Body of pancreas (tissue), 4 donors: ENCODE measurements at regions not wholly inside any gene's neighbourhood (a gene's known extent, or its start where the extent isn't known, plus 50 kb on each side); places are given as distances from the start of the nearest gene placed in this dataset.

ENCODE experiments used
- CTCF ChIP-seq, 7 experiments: fragments of 450-650 bp in 4 of 7; fragments of 200-600 bp in 3 of 7; sonication (generic) in 3 of 7; IDR thresholded peaks; one replicate each; pipeline ENCODE4 v1.5.1; 2016 to 2019; ENCODE audit warnings: antibody characterized with exemption in 7 of 7
- POLR2A ChIP-seq, 3 donors: fragments of 450-650 bp; IDR thresholded peaks; one replicate each; pipeline ENCODE4 v1.6.1; 2016; ENCODE audit warnings: antibody characterized with exemption in 3 of 3, mild to moderate bottlenecking in 2 of 3

DNA sequence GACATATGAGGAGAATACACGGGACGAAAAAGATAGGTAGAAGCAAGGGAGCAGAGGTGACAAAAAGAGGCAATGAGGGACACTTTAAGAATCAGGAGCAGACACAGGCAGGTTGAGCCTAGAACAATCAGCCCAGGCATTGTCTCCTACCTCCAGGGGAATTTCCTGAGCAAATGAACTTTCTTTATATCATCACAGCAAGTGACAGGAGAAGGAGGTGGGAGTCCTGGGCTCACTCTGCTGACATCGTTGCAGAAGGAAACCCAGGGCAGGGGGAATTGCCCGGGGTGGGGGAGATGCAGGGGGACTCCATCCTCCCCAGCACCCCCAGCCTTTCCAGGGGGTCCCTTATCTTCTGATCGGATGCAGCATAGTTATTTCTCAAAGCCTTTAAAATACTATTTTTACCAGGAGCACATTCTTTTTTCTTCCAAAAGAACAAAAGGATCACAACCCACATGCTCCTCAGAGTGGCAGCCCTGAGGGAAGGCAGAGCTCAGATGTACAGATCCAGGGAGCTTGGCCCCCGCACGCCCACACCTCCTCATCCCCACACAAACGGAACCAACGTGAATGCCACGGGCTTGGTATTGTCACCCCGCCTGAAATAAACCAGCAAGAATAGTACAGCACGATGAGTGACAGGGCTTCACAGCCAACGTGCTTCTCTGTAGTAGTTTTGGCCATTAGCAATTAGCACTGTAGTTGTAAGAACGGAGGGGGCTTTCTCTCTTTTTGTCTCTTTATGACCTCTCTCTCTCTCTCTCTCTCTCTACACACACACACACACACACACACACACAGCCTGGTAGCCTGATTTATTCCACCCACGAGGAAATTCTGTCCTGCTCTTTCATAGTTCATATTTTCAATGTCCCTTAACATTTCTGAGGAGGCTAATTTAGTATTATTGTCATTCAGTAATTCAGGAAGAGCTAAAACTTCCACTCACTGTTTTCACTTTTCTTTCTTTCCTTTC lies 169.5 kb upstream of the UBL3 start:
- TF ChIP-seq CTCF (IDR thresholded peaks at IDR 0.05): no peak
- TF ChIP-seq POLR2A (IDR thresholded peaks at IDR 0.05): no peak
